ENCODE measurements at regions not wholly inside any gene's neighbourhood (a gene's known extent, or its start where the extent isn't known, plus 50 kb on each side); places are given as distances from the start of the nearest gene placed in this dataset.

GRCh38 chr4:10173754-10174749 is 57.5 kb upstream of the WDR1 start:
- no peak for DNase-seq (ENCODE audit: low read depth, low spot score)
- in situ Hi-C loops (cut with HindIII; ENCODE audit: low pct_unique_long_range_greater_than_20kb, low sequenced_read_pairs) = loop anchor here (25.0 kb wide), 2 partner anchors 238 to 363 kb away; no protein-coding TSS in a partner anchor

GRCh38 chr4:10173037-10173753 is 56.6 kb upstream of the WDR1 start:
- in situ Hi-C loops (cut with HindIII; ENCODE audit: low pct_unique_long_range_greater_than_20kb, low sequenced_read_pairs) = loop anchor here (25.0 kb wide), 2 partner anchors 239 to 364 kb away; no protein-coding TSS in a partner anchor

GRCh38 chr4:10172278-10172921 is 55.8 kb upstream of the WDR1 start:
- in situ Hi-C loops (cut with HindIII; ENCODE audit: low pct_unique_long_range_greater_than_20kb, low sequenced_read_pairs) = loop anchor here (25.0 kb wide), 2 partner anchors 240 to 365 kb away; no protein-coding TSS in a partner anchor
- DNase-seq (ENCODE audit: low read depth, low spot score) = no peak

More at GRCh38 chr4:10173037-10173753, 56.6 kb upstream of the WDR1 start:
- DNase-seq (ENCODE audit: low read depth, low spot score) = no peak

- peak; percentile 23 for DNase-seq (ENCODE audit: low read depth, low spot score)
- in situ Hi-C loops (cut with HindIII; ENCODE audit: low pct_unique_long_range_greater_than_20kb, low sequenced_read_pairs) = loop anchor here (25.0 kb wide), 2 partner anchors 241 to 366 kb away; no protein-coding TSS in a partner anchor
Measured at GRCh38 chr4:10171055-10171454, 54.5 kb upstream of the WDR1 start.

- in situ Hi-C loops (cut with HindIII; ENCODE audit: low pct_unique_long_range_greater_than_20kb, low sequenced_read_pairs) = loop anchor here (25.0 kb wide), 2 partner anchors 242 to 367 kb away; no protein-coding TSS in a partner anchor
- no peak for DNase-seq (ENCODE audit: low read depth, low spot score)
Measured at GRCh38 chr4:10169839-10170387, 53.3 kb upstream of the WDR1 start.

GRCh38 chr4:10168151-10168550 is 51.6 kb upstream of the WDR1 start:
- in situ Hi-C loops (cut with HindIII; ENCODE audit: low pct_unique_long_range_greater_than_20kb, low sequenced_read_pairs) = loop anchor here (25.0 kb wide), 2 partner anchors 244 to 369 kb away; no protein-coding TSS in a partner anchor
- no peak for DNase-seq (ENCODE audit: low read depth, low spot score)

- DNase-seq (ENCODE audit: low read depth, low spot score) = no peak
- in situ Hi-C loops (cut with HindIII; ENCODE audit: low pct_unique_long_range_greater_than_20kb, low sequenced_read_pairs) = loop anchor here (25.0 kb wide), 2 partner anchors 245 to 370 kb away; no protein-coding TSS in a partner anchor
Measured at GRCh38 chr4:10167201-10167600, 50.6 kb upstream of the WDR1 start.

Small RNA genes in the stretch of these regions (small RNA-seq; reads per million reads assigned to genes)
- 0 reads per million in 2 experiments for gene AC006499.8
